ENCODE measurements at regions not wholly inside any gene's neighbourhood (a gene's known extent, or its start where the extent isn't known, plus 50 kb on each side); places are given as distances from the start of the nearest gene placed in this dataset.

- no peak for TF ChIP-seq CTCF (conservative IDR thresholded peaks at IDR 0.05; ENCODE audit: low read length)
- no peak for TF ChIP-seq EZH2phosphoT487 (IDR thresholded peaks at IDR 0.05; ENCODE audit: borderline replicate concordance)
Observed at GRCh38 chr1:194730304-194730703, 1543.9 kb upstream of the B3GALT2 start.

All from Loucy (cell line).